ENCODE measurements at regions not wholly inside any gene's neighbourhood (a gene's known extent, or its start where the extent isn't known, plus 50 kb on each side); places are given as distances from the start of the nearest gene placed in this dataset.
"Not testable (repeated sequence)": the region's sequence is repeated elsewhere in the genome, so short reads cannot be mapped to it uniquely, and the experiment has no call there.

DNA sequence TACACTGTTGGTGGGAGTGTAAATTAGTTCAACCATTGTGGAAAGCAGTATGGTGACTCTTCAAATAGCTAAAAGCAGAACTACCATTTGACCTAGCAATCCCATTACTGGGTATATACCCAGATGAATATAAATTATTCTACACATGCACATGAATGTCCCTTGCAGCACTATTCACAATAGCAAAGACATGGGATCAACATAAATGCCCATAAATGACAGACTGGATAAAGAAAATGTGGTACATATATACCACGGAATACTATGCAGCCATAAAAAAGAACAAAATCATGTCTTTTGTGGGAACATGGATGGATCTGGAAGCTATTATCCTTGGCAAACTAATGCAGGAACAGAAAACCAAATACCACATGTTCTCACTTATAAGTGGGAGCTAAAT is 282.8 kb upstream of the TGFBR2 start:
- TF ChIP-seq, protein P1, sequence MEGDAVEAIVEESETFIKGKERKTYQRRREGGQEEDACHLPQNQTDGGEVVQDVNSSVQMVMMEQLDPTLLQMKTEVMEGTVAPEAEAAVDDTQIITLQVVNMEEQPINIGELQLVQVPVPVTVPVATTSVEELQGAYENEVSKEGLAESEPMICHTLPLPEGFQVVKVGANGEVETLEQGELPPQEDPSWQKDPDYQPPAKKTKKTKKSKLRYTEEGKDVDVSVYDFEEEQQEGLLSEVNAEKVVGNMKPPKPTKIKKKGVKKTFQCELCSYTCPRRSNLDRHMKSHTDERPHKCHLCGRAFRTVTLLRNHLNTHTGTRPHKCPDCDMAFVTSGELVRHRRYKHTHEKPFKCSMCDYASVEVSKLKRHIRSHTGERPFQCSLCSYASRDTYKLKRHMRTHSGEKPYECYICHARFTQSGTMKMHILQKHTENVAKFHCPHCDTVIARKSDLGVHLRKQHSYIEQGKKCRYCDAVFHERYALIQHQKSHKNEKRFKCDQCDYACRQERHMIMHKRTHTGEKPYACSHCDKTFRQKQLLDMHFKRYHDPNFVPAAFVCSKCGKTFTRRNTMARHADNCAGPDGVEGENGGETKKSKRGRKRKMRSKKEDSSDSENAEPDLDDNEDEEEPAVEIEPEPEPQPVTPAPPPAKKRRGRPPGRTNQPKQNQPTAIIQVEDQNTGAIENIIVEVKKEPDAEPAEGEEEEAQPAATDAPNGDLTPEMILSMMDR (IDR thresholded peaks at IDR 0.05) = not testable (repeated sequence)
- TF ChIP-seq ZFX (IDR thresholded peaks at IDR 0.05; ENCODE audit: borderline replicate concordance) = not testable (repeated sequence)

Data from 22Rv1 (cell line).